ENCODE measurements at regions not wholly inside any gene's neighbourhood (a gene's known extent, or its start where the extent isn't known, plus 50 kb on each side); places are given as distances from the start of the nearest gene placed in this dataset.

GRCh38 chr3:186487819-186488218, 56.4 kb downstream of the CRYGS start:
- H3K36me3 ChIP-seq (ENCODE audit: control insufficient read depth, insufficient read depth, low read length) = no peaks in the 10 kb centered on the region
- no peaks in the 10 kb centered on the region for H3K4me1 ChIP-seq (ENCODE audit: control insufficient read depth, insufficient read depth, low read length)
- H3K9ac ChIP-seq (ENCODE audit: low read length) = no peak overlapping the region
- no peaks in the 10 kb centered on the region for H3K9me3 ChIP-seq (ENCODE audit: control insufficient read depth, low read length)
- H3K4me3 ChIP-seq (ENCODE audit: low read length) = no peak overlapping the region
- no peaks in the 10 kb centered on the region for H3K27me3 ChIP-seq (ENCODE audit: control insufficient read depth, insufficient read depth, low read length)

DNA sequence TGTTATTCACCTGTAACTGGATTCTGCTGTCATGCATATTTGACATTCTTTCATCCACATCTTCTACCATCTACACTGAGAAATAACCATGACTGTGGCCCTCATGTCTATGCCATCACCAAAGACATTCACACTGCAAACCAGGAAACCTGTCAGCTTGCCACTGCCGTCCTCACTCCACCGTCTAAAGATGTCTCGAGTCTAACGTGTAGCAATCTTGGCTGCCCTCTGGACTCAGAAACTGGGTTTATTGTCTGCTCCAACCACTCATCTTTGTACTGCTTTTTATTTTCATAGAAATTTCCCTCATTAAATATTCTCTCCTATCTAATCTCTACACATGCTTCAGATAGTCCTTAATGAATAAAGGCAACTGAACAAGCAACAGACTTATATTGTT, 57.1 kb downstream of the CRYGS start:
- Histone ChIP-seq H3K4me3 (ENCODE audit: low read length) (no peak overlapping the region), H3K9ac (ENCODE audit: low read length) (no peak overlapping the region), H3K36me3 (ENCODE audit: control insufficient read depth, insufficient read depth, low read length) (no peaks in the 10 kb centered on the region), H3K4me1 (ENCODE audit: control insufficient read depth, insufficient read depth, low read length) (no peaks in the 10 kb centered on the region), H3K9me3 (ENCODE audit: control insufficient read depth, low read length) (no peaks in the 10 kb centered on the region), H3K27me3 (ENCODE audit: control insufficient read depth, insufficient read depth, low read length) (no peaks in the 10 kb centered on the region)

DNA sequence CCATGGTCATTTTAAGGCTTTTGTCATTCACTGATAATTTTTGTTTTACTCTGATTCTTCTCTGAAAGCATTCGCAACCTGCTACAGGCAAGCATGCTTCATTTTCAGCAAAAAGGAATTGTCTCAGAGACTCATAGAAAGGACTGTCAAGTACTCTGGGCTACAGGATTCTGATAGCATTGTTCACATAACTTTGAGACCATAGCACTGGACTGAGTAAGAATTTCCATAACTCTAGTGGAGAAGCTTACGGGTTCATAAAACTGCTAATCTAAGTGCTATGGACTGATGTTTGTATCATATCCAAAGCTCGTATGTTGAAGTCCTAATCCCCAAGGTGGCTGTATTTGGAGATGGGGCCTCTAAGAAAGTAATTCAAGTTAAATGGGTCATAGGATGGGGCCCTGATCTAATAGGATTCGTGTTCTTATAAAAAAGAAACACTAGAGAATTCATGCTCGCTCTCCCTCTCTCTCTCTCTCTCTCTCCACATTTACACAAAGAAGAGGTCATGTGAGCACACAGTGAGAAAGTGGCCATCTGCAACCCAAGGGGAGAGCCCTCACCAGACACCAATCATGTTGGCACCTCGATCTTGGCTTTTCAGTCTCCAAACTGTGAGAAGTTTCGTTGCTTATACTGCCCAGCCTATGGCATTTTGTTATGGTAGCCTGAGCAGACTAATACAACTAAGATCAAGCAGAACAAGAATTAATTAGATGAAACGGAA, 60.4 kb downstream of the CRYGS start:
- H3K36me3 ChIP-seq (ENCODE audit: control insufficient read depth, insufficient read depth, low read length) = no peaks in the 10 kb centered on the region
- no peaks in the 10 kb centered on the region for H3K27me3 ChIP-seq (ENCODE audit: control insufficient read depth, insufficient read depth, low read length)
- no peaks in the 10 kb centered on the region for H3K4me1 ChIP-seq (ENCODE audit: control insufficient read depth, insufficient read depth, low read length)
- H3K9ac ChIP-seq (ENCODE audit: low read length) = no peak overlapping the region
- H3K4me3 ChIP-seq (ENCODE audit: low read length) = no peak overlapping the region
- no peaks in the 10 kb centered on the region for H3K9me3 ChIP-seq (ENCODE audit: control insufficient read depth, low read length)

DNA sequence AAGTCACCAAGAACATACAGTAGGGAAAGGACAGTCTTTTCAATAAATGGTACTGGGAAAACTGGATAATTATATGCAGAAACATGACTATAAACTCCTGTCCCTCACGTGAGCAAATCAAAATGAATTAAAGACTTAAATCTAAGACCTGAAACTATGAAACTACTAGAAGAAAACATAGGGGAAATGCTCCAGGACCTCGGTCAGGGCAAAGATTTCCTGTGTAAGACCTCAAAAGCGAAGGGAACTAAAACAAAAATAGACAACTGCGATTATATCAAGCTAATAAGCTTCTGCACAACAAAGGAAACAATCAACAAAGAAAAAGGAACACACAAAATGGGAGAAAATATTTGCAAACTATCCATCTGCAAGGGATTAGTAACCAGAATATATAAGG, 62.7 kb downstream of the CRYGS start:
- no peak overlapping the region for H3K9ac ChIP-seq (ENCODE audit: low read length)
- H3K36me3 ChIP-seq (ENCODE audit: control insufficient read depth, insufficient read depth, low read length) = no peaks in the 10 kb centered on the region
- H3K9me3 ChIP-seq (ENCODE audit: control insufficient read depth, low read length) = no peaks in the 10 kb centered on the region
- no peaks in the 10 kb centered on the region for H3K27me3 ChIP-seq (ENCODE audit: control insufficient read depth, insufficient read depth, low read length)
- no peaks in the 10 kb centered on the region for H3K4me1 ChIP-seq (ENCODE audit: control insufficient read depth, insufficient read depth, low read length)
- H3K4me3 ChIP-seq (ENCODE audit: low read length) = no peak overlapping the region

- Histone ChIP-seq H3K9ac (ENCODE audit: low read length) (no peak overlapping the region), H3K4me1 (ENCODE audit: control insufficient read depth, insufficient read depth, low read length) (peaks cover 7% of the 10 kb centered on the region), H3K4me3 (ENCODE audit: low read length) (no peak overlapping the region), H3K9me3 (ENCODE audit: control insufficient read depth, low read length) (no peaks in the 10 kb centered on the region), H3K27me3 (ENCODE audit: control insufficient read depth, insufficient read depth, low read length) (no peaks in the 10 kb centered on the region), H3K36me3 (ENCODE audit: control insufficient read depth, insufficient read depth, low read length) (no peaks in the 10 kb centered on the region)
Measured at GRCh38 chr3:186477876-186478275, 66.3 kb downstream of the CRYGS start.

DNA sequence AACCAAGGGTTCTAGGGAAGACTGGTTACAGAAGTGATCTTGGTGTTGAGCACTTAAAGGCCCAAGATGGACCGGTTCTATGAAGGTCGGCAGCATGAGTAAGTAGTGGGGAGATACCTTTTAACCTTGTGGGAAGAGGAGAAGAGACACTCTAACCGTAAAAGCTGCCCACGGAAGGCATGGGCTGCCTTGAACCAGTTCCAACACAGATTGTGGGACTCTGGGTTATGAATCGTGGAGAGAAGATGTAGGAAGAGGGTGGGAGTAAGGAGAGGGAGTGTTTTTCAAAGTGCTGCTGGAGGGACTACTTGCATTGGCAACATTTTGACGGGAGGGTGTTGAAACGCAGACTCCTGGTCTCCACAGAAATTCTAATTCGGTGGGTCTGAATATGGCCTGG, 67.1 kb downstream of the CRYGS start:
- Histone ChIP-seq H3K27me3 (ENCODE audit: control insufficient read depth, insufficient read depth, low read length) (no peaks in the 10 kb centered on the region), H3K4me3 (ENCODE audit: low read length) (no peak overlapping the region), H3K4me1 (ENCODE audit: control insufficient read depth, insufficient read depth, low read length) (peaks cover 7% of the 10 kb centered on the region), H3K36me3 (ENCODE audit: control insufficient read depth, insufficient read depth, low read length) (no peaks in the 10 kb centered on the region), H3K9ac (ENCODE audit: low read length) (no peak overlapping the region), H3K9me3 (ENCODE audit: control insufficient read depth, low read length) (no peaks in the 10 kb centered on the region)

DNA sequence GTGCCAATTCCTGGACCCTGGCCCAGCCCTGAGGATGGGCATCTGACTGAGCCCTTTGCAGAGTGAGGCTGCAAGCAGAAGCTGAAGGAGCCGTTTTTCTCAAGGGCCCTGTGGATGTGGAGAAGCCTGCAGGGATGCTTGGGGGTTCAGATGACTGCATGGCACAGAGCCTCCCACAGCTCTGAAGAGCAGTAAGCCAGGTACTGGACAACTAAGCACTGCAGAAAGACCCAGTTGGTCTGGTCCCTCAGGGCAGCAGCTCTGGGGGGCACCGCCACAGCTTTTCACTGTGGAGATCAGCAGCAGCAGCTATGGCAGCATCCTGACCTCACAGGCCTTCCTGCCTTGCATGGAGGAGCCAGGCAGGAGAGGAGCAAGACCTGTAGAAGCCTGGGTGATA, 67.6 kb downstream of the CRYGS start:
- no peak overlapping the region for H3K9ac ChIP-seq (ENCODE audit: low read length)
- H3K36me3 ChIP-seq (ENCODE audit: control insufficient read depth, insufficient read depth, low read length) = no peaks in the 10 kb centered on the region
- H3K27me3 ChIP-seq (ENCODE audit: control insufficient read depth, insufficient read depth, low read length) = no peaks in the 10 kb centered on the region
- H3K9me3 ChIP-seq (ENCODE audit: control insufficient read depth, low read length) = no peaks in the 10 kb centered on the region
- peaks cover 7% of the 10 kb centered on the region for H3K4me1 ChIP-seq (ENCODE audit: control insufficient read depth, insufficient read depth, low read length)
- H3K4me3 ChIP-seq (ENCODE audit: low read length) = no peak overlapping the region

DNA sequence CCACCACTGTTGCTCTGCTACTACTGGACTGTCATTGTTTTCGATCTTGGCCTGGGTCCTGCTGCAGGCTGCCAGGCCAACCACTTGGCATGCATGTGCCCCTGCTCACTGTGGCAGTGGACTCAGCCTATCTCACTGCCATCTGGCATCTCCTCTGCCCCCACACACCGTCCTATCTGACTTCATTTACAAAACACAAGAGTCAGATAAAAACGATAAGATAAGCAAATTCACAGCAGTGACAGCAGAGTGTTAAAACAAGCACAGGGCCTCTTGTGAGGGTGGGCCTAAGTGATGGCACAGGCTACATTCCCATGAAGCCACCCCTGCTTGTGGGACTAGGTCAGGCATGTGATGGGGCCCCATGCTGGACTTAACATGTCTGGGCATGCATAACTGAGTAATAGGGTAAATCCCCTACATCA, 68.1 kb downstream of the CRYGS start:
- H3K4me3 ChIP-seq (ENCODE audit: low read length) = no peak overlapping the region
- H3K9ac ChIP-seq (ENCODE audit: low read length) = no peak overlapping the region
- H3K36me3 ChIP-seq (ENCODE audit: control insufficient read depth, insufficient read depth, low read length) = no peaks in the 10 kb centered on the region
- H3K9me3 ChIP-seq (ENCODE audit: control insufficient read depth, low read length) = no peaks in the 10 kb centered on the region
- no peaks in the 10 kb centered on the region for H3K27me3 ChIP-seq (ENCODE audit: control insufficient read depth, insufficient read depth, low read length)
- H3K4me1 ChIP-seq (ENCODE audit: control insufficient read depth, insufficient read depth, low read length) = peaks cover 7% of the 10 kb centered on the region

GRCh38 chr3:186473166-186473565, 71.0 kb downstream of the CRYGS start:
- Histone ChIP-seq H3K9me3 (ENCODE audit: control insufficient read depth, low read length) (no peaks in the 10 kb centered on the region), H3K27me3 (ENCODE audit: control insufficient read depth, insufficient read depth, low read length) (no peaks in the 10 kb centered on the region), H3K4me3 (ENCODE audit: low read length) (no peak overlapping the region), H3K9ac (ENCODE audit: low read length) (no peak overlapping the region), H3K4me1 (ENCODE audit: control insufficient read depth, insufficient read depth, low read length) (peaks cover 7% of the 10 kb centered on the region), H3K36me3 (ENCODE audit: control insufficient read depth, insufficient read depth, low read length) (no peaks in the 10 kb centered on the region)

- no peaks in the 10 kb centered on the region for H3K27me3 ChIP-seq (ENCODE audit: control insufficient read depth, insufficient read depth, low read length)
Measured at GRCh38 chr3:186472456-186473008, 71.6 kb downstream of the CRYGS start.

GRCh38 chr3:186471771-186472170, 72.4 kb downstream of the CRYGS start:
- H3K4me3 ChIP-seq (ENCODE audit: low read length) = no peak overlapping the region

More at GRCh38 chr3:186472456-186473008, 71.6 kb downstream of the CRYGS start:
- peaks cover 7% of the 10 kb centered on the region for H3K4me1 ChIP-seq (ENCODE audit: control insufficient read depth, insufficient read depth, low read length)
- H3K9ac ChIP-seq (ENCODE audit: low read length) = no peak overlapping the region
- no peak overlapping the region for H3K4me3 ChIP-seq (ENCODE audit: low read length)
- no peaks in the 10 kb centered on the region for H3K9me3 ChIP-seq (ENCODE audit: control insufficient read depth, low read length)
- H3K36me3 ChIP-seq (ENCODE audit: control insufficient read depth, insufficient read depth, low read length) = no peaks in the 10 kb centered on the region

DNA sequence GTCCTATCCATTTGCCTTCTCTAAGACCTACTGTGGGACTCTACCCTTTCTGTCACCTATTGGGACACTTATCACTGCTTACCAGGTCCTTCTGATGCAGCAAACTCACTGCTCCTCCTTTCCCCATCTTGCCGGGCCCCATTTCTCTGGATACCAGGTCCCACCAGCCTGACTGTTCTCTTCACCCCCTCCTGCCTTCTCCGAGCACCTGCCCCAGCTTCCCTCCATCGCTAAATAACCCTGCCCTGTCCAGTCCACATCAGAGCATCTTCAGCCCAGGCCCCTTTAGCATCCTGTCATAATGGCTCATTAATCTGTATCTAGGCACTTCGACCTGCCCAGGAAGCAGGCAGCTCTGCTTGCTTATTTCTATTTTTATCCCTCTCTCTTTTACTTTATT, 74.7 kb downstream of the CRYGS start:
- Histone ChIP-seq H3K9ac (ENCODE audit: low read length) (no peak overlapping the region), H3K27me3 (ENCODE audit: control insufficient read depth, insufficient read depth, low read length) (no peaks in the 10 kb centered on the region), H3K4me1 (ENCODE audit: control insufficient read depth, insufficient read depth, low read length) (peaks cover 7% of the 10 kb centered on the region), H3K9me3 (ENCODE audit: control insufficient read depth, low read length) (no peaks in the 10 kb centered on the region), H3K36me3 (ENCODE audit: control insufficient read depth, insufficient read depth, low read length) (no peaks in the 10 kb centered on the region), H3K4me3 (ENCODE audit: low read length) (no peak overlapping the region)

More at GRCh38 chr3:186471771-186472170, 72.4 kb downstream of the CRYGS start:
- H3K27me3 ChIP-seq (ENCODE audit: control insufficient read depth, insufficient read depth, low read length) = no peaks in the 10 kb centered on the region
- H3K4me1 ChIP-seq (ENCODE audit: control insufficient read depth, insufficient read depth, low read length) = peaks cover 7% of the 10 kb centered on the region
- no peak overlapping the region for H3K9ac ChIP-seq (ENCODE audit: low read length)
- no peaks in the 10 kb centered on the region for H3K36me3 ChIP-seq (ENCODE audit: control insufficient read depth, insufficient read depth, low read length)
- H3K9me3 ChIP-seq (ENCODE audit: control insufficient read depth, low read length) = no peaks in the 10 kb centered on the region
